RWPE1 (cell line): ENCODE measurements at regions not wholly inside any gene's neighbourhood (a gene's known extent, or its start where the extent isn't known, plus 50 kb on each side); places are given as distances from the start of the nearest gene placed in this dataset.

Experiments
- CTCF ChIA-PET: fragments of 350-600 bp; sonication (Branson Sonifier 250); formaldehyde crosslinking; extraction: SDS; loops from one replicate; lab custom pipeline; 2021; lab: Yijun Ruan, JAX
- POLR2A ChIA-PET: fragments of 400-600 bp; formaldehyde crosslinking; extraction: SDS; loops from one replicate; lab custom pipeline; 2020; ENCODE audit warnings: antibody characterized with exemption; ENCODE audit not compliant: low non-redundant PET; lab: Yijun Ruan, JAX
- DNase-seq: peaks from one replicate; pipeline ENCODE4 v3.0.0; 2012; ENCODE audit warnings: low spot score
- H3K27ac ChIP-seq: fragments of 450-650 bp; 2 replicates; pipeline ENCODE4 v1.5.1; 2017
- TF ChIP-seq, protein P1 (sequence below): fragments of 450-650 bp; conservative IDR thresholded peaks from 2 replicates; pipeline ENCODE4 v1.5.1; 2017; ENCODE audit warnings: low read depth, mild to moderate bottlenecking

DNA sequence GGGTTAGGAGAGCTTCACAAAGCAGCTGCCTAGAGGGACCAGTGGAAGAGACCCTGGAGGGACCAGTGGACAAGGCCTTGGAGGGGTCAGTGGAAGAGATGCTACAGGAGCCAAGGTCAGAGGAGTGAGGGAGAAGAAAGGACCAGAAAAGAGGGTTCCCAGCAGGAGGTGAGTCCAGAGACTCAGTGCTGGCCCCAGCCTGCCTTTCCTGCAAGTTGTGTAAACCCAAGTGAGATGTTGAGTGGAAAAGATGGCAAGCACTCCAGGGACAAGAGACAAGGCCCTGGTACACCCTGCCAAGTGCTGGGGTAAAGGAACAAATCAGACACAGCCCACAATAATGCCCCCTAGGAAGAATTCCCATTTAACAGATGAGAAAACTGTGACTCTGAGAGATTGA, 94.4 kb downstream of the TTC32 start:
- DNase-seq = no peak
- H3K27ac ChIP-seq = peak overlapping the region; percentile 46
- TF ChIP-seq, protein P1, sequence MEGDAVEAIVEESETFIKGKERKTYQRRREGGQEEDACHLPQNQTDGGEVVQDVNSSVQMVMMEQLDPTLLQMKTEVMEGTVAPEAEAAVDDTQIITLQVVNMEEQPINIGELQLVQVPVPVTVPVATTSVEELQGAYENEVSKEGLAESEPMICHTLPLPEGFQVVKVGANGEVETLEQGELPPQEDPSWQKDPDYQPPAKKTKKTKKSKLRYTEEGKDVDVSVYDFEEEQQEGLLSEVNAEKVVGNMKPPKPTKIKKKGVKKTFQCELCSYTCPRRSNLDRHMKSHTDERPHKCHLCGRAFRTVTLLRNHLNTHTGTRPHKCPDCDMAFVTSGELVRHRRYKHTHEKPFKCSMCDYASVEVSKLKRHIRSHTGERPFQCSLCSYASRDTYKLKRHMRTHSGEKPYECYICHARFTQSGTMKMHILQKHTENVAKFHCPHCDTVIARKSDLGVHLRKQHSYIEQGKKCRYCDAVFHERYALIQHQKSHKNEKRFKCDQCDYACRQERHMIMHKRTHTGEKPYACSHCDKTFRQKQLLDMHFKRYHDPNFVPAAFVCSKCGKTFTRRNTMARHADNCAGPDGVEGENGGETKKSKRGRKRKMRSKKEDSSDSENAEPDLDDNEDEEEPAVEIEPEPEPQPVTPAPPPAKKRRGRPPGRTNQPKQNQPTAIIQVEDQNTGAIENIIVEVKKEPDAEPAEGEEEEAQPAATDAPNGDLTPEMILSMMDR = no peak
- ChIA-PET CTCF (interaction anchor here (0.6 to 0.7 kb wide), 2 partner anchors 26 to 140 kb away, joined by 3 read pairs; no protein-coding TSS in a partner anchor), POLR2A (no interaction called here)

- POLR2A ChIA-PET = no interaction called here
- TF ChIP-seq, protein P1 = no peak
- CTCF ChIA-PET = interaction anchor here (0.6 to 0.7 kb wide), 2 partner anchors 25 to 571 kb away, joined by 3 to 4 read pairs; no protein-coding TSS in a partner anchor
- DNase-seq = no peak
- H3K27ac ChIP-seq = no peak overlapping the region
Observed at GRCh38 chr2:19806591-19806990, 95.2 kb downstream of the TTC32 start.

GRCh38 chr2:19806131-19806530, 95.7 kb downstream of the TTC32 start:
- TF ChIP-seq, protein P1 = no peak
- ChIA-PET CTCF (interaction anchor here (0.7 kb wide), 1 partner anchor 570 kb away, joined by 4 read pairs; no protein-coding TSS in a partner anchor), POLR2A (no interaction called here)

DNA sequence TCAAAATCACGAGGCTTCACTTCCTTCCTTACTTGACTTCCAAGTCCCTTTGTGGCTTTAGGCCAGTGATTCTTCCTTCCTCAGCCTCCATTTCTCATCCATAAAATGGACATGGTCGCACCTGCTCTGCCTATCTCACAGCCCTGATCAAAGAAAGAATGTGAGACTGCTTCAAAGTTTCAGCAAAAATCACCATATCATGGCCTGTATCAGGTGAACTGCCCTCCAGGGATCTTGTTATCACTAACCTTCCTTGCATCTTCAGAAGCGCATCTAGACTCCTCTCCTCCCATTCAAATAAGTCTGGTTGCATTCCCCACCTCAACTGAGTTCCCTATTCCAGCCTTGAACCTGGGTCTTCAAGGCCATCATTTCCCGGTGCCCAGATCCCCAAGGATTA, 96.5 kb downstream of the TTC32 start:
- TF ChIP-seq, protein P1 = no peak
- ChIA-PET CTCF (interaction anchor here (0.6 kb wide), 1 partner anchor 289 kb away, joined by 3 read pairs; no protein-coding TSS in a partner anchor), POLR2A (no interaction called here)
- no peak overlapping the region for H3K27ac ChIP-seq
- no peak for DNase-seq

More at GRCh38 chr2:19806131-19806530, 95.7 kb downstream of the TTC32 start:
- DNase-seq = no peak
- no peak overlapping the region for H3K27ac ChIP-seq

DNA sequence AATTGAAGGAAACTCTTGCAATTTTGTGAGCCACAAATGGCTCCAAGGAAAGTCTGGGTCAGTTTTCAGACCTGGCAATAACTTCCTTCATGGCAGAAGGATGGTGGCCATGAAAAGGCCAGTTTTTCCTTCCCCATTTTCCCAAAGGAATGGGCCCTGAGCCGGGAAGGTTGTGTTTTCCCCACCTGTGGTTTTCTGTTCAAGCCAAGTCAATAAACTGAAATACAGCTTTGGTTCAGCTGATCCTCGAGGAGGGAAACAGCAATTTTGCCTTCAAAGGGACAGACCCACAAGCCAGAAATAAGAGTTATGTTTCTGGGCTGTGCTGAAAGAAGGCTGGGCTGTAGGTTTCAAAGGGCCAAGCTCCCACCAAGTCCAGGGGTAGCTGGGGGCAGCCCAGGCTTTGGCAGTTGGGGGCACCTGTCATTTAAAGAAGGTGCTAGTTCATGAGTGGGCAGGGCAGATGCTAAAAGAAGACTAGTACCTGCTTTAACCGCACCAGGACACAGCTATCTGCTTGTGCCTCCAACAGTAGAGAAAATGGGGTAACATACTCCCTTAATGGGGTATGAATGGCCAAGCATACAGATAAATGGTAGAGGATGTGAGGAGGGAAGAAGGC, 97.0 kb downstream of the TTC32 start:
- H3K27ac ChIP-seq = no peak overlapping the region
- ChIA-PET POLR2A (no interaction called here), CTCF (interaction anchor here (0.6 kb wide), 1 partner anchor 289 kb away, joined by 3 read pairs; no protein-coding TSS in a partner anchor)
- TF ChIP-seq, protein P1 = no peak
- no peak for DNase-seq

DNA sequence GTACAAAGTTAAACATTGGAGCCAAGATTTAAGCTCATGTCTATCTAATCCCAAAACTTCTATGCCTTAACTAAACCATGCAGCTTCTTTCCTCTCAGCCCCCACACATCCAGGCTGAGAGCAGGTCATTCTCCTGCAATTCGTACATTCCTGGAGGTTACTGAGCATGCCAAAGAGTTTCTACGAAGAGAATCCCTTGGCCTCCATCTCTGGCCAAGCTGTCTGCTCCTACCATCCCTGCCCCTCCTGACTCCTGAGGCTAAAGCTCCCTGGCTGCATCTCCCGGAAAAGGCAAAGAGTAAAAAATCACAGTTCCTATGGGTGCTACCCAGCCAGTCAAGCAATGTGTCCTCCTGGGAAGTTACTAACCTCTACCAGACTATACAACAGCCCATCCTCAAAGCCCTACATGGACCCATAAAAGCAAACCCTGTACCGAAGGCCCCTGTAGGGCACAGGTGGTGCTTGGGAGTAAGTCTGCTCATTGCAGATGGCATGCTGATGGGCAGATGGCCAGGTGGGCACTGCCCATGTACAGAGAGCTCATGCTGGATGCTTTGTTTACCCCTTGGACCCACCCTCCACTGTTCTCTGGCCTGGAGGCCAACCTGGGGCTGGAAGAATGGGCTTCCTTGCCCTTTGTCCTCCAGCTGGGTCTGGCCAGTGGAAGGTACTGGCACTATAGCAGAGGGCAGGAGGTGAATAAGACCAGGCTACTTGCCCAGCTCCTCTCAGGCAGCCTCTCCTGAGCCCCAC, 99.5 kb downstream of the TTC32 start:
- TF ChIP-seq, protein P1 = no peak
- POLR2A ChIA-PET = no interaction called here

More for the DNA sequence above, 99.5 kb downstream of the TTC32 start:
- no peak for DNase-seq
- CTCF ChIA-PET = no interaction called here
- peak overlapping the region; percentile 81 for H3K27ac ChIP-seq
